ENCODE measurements at regions not wholly inside any gene's neighbourhood (a gene's known extent, or its start where the extent isn't known, plus 50 kb on each side); places are given as distances from the start of the nearest gene placed in this dataset.

GRCh38 chr16:85278839-85279238 is 166.6 kb upstream of the CIBAR2 start:
- TF ChIP-seq CREB1 (IDR thresholded peaks at IDR 0.05), result no peak
- TF ChIP-seq CREB1 (CRISPR knock-in tag; IDR thresholded peaks at IDR 0.05), result no peak
- TF ChIP-seq CHD2 (IDR thresholded peaks at IDR 0.05; ENCODE audit: low read depth, low read length), result no peak
- no peak for TF ChIP-seq IKZF4 (CRISPR knock-in tag; IDR thresholded peaks at IDR 0.05; ENCODE audit: borderline replicate concordance, low read depth, not compliant biosample characterization)
- no peak for TF ChIP-seq ZHX1 (CRISPR knock-in tag; IDR thresholded peaks at IDR 0.05; ENCODE audit: low read depth)
- TF ChIP-seq ZNF609 (CRISPR knock-in tag; IDR thresholded peaks at IDR 0.05; ENCODE audit: borderline replicate concordance), result no peak
- TF ChIP-seq ZNF24 (IDR thresholded peaks at IDR 0.05), result no peak
- TF ChIP-seq POLR2AphosphoS5 (IDR thresholded peaks at IDR 0.05; ENCODE audit: low read depth, low read length), result no peak
- no peak for TF ChIP-seq EZH2 (conservative IDR thresholded peaks at IDR 0.05; ENCODE audit: low read depth, low read length)
- no peak for TF ChIP-seq SATB2 (CRISPR knock-in tag; IDR thresholded peaks at IDR 0.05)
